ENCODE measurements at regions not wholly inside any gene's neighbourhood (a gene's known extent, or its start where the extent isn't known, plus 50 kb on each side); places are given as distances from the start of the nearest gene placed in this dataset.

GRCh38 chr18:61729322-61729721 is 163.5 kb downstream of the RNF152 start:
- H3K9me3 ChIP-seq = no peaks in the 10 kb centered on the region
- intact Hi-C loops (cut with DNase I) = no loop called here
- H3K27ac ChIP-seq = no peak overlapping the region
- no peaks in the 10 kb centered on the region for H3K27me3 ChIP-seq
- DNase-seq = no peak
- no peak overlapping the region for H3K4me3 ChIP-seq (replicated peaks in 1 of 3)
- TF ChIP-seq CTCF (IDR thresholded peaks at IDR 0.05) = no peak
- no peak for TF ChIP-seq POLR2A (IDR thresholded peaks at IDR 0.05)
- peaks cover 0 to 5% of the 10 kb centered on the region in 2 donors for H3K4me1 ChIP-seq
- H3K36me3 ChIP-seq = no peaks in the 10 kb centered on the region

- 87 to 92% methylated on average over 4 of the region's 4 CpGs for WGBS, 2 donors
Observed at GRCh38 chr18:61727241-61728193, 165.3 kb downstream of the RNF152 start.

GRCh38 chr18:61724532-61724931 is 168.3 kb downstream of the RNF152 start:
- no peaks in the 10 kb centered on the region for H3K36me3 ChIP-seq
- H3K4me1 ChIP-seq = no peaks in the 10 kb centered on the region
- intact Hi-C loops (cut with DNase I) = no loop called here
- H3K27ac ChIP-seq = no peak overlapping the region
- no peaks in the 10 kb centered on the region for H3K9me3 ChIP-seq
- TF ChIP-seq POLR2A (IDR thresholded peaks at IDR 0.05) (no peak), CTCF (IDR thresholded peaks at IDR 0.05) (no peak)
- H3K4me3 ChIP-seq (replicated peaks in 1 of 3) = no peak overlapping the region
- WGBS, 2 donors = 88 to 92% methylated on average over 8 of the region's 8 CpGs
- DNase-seq = no peak
- no peaks in the 10 kb centered on the region for H3K27me3 ChIP-seq

More at GRCh38 chr18:61727241-61728193, 165.3 kb downstream of the RNF152 start:
- H3K27ac ChIP-seq = no peak overlapping the region
- intact Hi-C loops (cut with DNase I) = no loop called here
- H3K27me3 ChIP-seq = no peaks in the 10 kb centered on the region
- H3K36me3 ChIP-seq = no peaks in the 10 kb centered on the region
- no peaks in the 10 kb centered on the region for H3K9me3 ChIP-seq
- TF ChIP-seq CTCF (IDR thresholded peaks at IDR 0.05) (no peak), POLR2A (IDR thresholded peaks at IDR 0.05) (no peak)
- no peak overlapping the region for H3K4me3 ChIP-seq (replicated peaks in 1 of 3)
- no peaks in the 10 kb centered on the region for H3K4me1 ChIP-seq
- DNase-seq = no peak

- Histone ChIP-seq H3K9me3 (no peaks in the 10 kb centered on the region), H3K36me3 (no peaks in the 10 kb centered on the region), H3K27ac (no peak overlapping the region), H3K4me3 (replicated peaks in 1 of 3) (no peak overlapping the region), H3K27me3 (no peaks in the 10 kb centered on the region), H3K4me1 (no peaks in the 10 kb centered on the region)
- intact Hi-C loops (cut with DNase I) = no loop called here
- TF ChIP-seq CTCF (IDR thresholded peaks at IDR 0.05) = no peak
- TF ChIP-seq POLR2A (IDR thresholded peaks at IDR 0.05) = no peak
- WGBS, 2 donors = 93 to 95% methylated on average over 2 of the region's 2 CpGs
- no peak for DNase-seq
Observed at GRCh38 chr18:61722247-61722646, 170.6 kb downstream of the RNF152 start.

GRCh38 chr18:61720496-61720895 is 172.3 kb downstream of the RNF152 start:
- 85 to 94% methylated on average over 5 of the region's 5 CpGs for WGBS, 2 donors
- intact Hi-C loops (cut with DNase I) = no loop called here
- TF ChIP-seq CTCF (IDR thresholded peaks at IDR 0.05) (no peak), POLR2A (IDR thresholded peaks at IDR 0.05) (no peak)
- H3K36me3 ChIP-seq = no peaks in the 10 kb centered on the region
- no peak overlapping the region for H3K4me3 ChIP-seq (replicated peaks in 1 of 3)
- no peaks in the 10 kb centered on the region for H3K9me3 ChIP-seq
- no peaks in the 10 kb centered on the region for H3K27me3 ChIP-seq
- no peak for DNase-seq
- H3K27ac ChIP-seq = no peak overlapping the region
- no peaks in the 10 kb centered on the region for H3K4me1 ChIP-seq
